ENCODE measurements at regions not wholly inside any gene's neighbourhood (a gene's known extent, or its start where the extent isn't known, plus 50 kb on each side); places are given as distances from the start of the nearest gene placed in this dataset.

GRCh38 chr4:116546759-116547158, 538.6 kb downstream of the TRAM1L1 start:
- in situ Hi-C loops (cut with HindIII; ENCODE audit: extremely low pct_ligation_motif_present, low pct_unique_long_range_greater_than_20kb) (no loop called here), intact Hi-C loops (cut with micrococcal nuclease; ENCODE audit: unreplicated experiment) (no loop called here)
- H3K36me3 ChIP-seq (replicated peaks in 1 of 2; ENCODE audit: control insufficient read depth in 1 of 2, insufficient read depth in 2 of 2, low read length in 2 of 2) = no peaks in the 10 kb centered on the region
- DNase-seq (ENCODE audit: low spot score) (no peak), FAIRE-seq (no peak), ATAC-seq (no peak)
- TF ChIP-seq ZNF772 (CRISPR knock-in tag; IDR thresholded peaks at IDR 0.05) (no peak), TSC22D2 (CRISPR knock-in tag; IDR thresholded peaks at IDR 0.05; ENCODE audit: borderline replicate concordance) (no peak), ZNF746 (CRISPR knock-in tag; IDR thresholded peaks at IDR 0.05) (no peak), ZNF292 (CRISPR knock-in tag; IDR thresholded peaks at IDR 0.05; ENCODE audit: borderline replicate concordance, low read depth) (no peak), ATF7 (IDR thresholded peaks at IDR 0.05) (no peak), ATF7 (CRISPR knock-in tag; IDR thresholded peaks at IDR 0.05) (no peak), ZNF768 (CRISPR knock-in tag; IDR thresholded peaks at IDR 0.05) (no peak), ZNF276 (CRISPR knock-in tag; IDR thresholded peaks at IDR 0.05; ENCODE audit: low read depth) (no peak), ZNF121 (CRISPR knock-in tag; IDR thresholded peaks at IDR 0.05) (no peak), BHLHE40 (IDR thresholded peaks at IDR 0.05; ENCODE audit: low read length) (no peak), ARNT2 (CRISPR knock-in tag; IDR thresholded peaks at IDR 0.05; ENCODE audit: low read depth) (no peak), RAD21 (CRISPR knock-in tag; IDR thresholded peaks at IDR 0.05) (no peak), THAP11 (CRISPR knock-in tag; IDR thresholded peaks at IDR 0.05) (no peak), ZBTB10 (CRISPR knock-in tag; IDR thresholded peaks at IDR 0.05; ENCODE audit: borderline replicate concordance) (no peak), DZIP1 (CRISPR knock-in tag; IDR thresholded peaks at IDR 0.05) (no peak), GFI1 (CRISPR knock-in tag; IDR thresholded peaks at IDR 0.05; ENCODE audit: borderline replicate concordance) (no peak), TEF (CRISPR knock-in tag; IDR thresholded peaks at IDR 0.05) (no peak), KDM5A (IDR thresholded peaks at IDR 0.05; ENCODE audit: borderline replicate concordance, low read length) (no peak), TBX3 (IDR thresholded peaks at IDR 0.05; ENCODE audit: borderline replicate concordance) (no peak)
- 0% methylated on average over 1 of the region's 1 CpG for WGBS (ENCODE audit: low lambda C conversion rate)
- H3K9me3 ChIP-seq (ENCODE audit: low read length) = no peaks in the 10 kb centered on the region
- H2AFZ ChIP-seq (ENCODE audit: low read length) = no peak overlapping the region
- H4K20me1 ChIP-seq (ENCODE audit: insufficient read depth, low read length) = no peaks in the 10 kb centered on the region
- no peaks in the 10 kb centered on the region for H3K27me3 ChIP-seq (ENCODE audit: control insufficient read depth in 1 of 2, insufficient read depth in 2 of 2, low read length in 2 of 2)
- ChIA-PET CTCF (ENCODE audit: low intra/inter-chr PET ratio, low total read pairs) (no interaction called here), POLR2A (no interaction called here)
- H3K4me3 ChIP-seq (replicated peaks in 1 of 3; ENCODE audit: insufficient read depth in 1 of 3, low read depth in 2 of 3, low read length in 3 of 3) = no peak overlapping the region
- no peaks in the 10 kb centered on the region for H3K79me2 ChIP-seq (ENCODE audit: insufficient read depth, low read length)
- H3K9ac ChIP-seq (ENCODE audit: insufficient read depth, low read depth, low read length) = no peak overlapping the region
- H3K4me2 ChIP-seq (ENCODE audit: low read depth, low read length) = no peak overlapping the region
- H3K27ac ChIP-seq (ENCODE audit: extremely low read length, insufficient read depth, low read length) = no peak overlapping the region
- H3K4me1 ChIP-seq (ENCODE audit: insufficient read depth, low read length) = no peaks in the 10 kb centered on the region
- no TSS peak for BruUV-seq (replicated peaks)

Data from HepG2 (cell line).